ENCODE measurements at regions not wholly inside any gene's neighbourhood (a gene's known extent, or its start where the extent isn't known, plus 50 kb on each side); places are given as distances from the start of the nearest gene placed in this dataset.

DNA sequence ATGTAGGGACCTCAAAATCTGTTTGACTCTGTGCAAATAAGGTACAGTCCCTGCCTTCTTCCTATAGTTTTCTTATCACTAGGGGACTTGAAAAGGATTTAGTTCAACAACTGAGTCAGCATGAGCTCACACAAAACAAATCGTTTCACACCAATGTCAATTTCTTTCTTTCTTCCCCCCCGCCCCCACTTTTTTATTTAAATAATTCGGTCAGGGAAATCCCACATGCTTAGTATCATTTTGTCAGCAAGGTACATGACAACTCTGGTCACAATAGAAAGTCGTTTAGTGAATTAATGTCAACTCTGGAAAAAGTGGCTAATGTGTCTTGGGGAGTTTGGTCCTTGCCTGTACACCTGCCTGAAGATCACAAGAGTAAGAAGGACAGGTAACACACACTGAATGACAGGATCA lies 232.2 kb upstream of the PLEKHG7 start:
- H3K27me3 Mint-ChIP-seq (ENCODE audit: unreplicated experiment) = no peaks in the 10 kb centered on the region
- peaks cover 12% of the 10 kb centered on the region for H3K4me1 Mint-ChIP-seq (ENCODE audit: low read depth, unreplicated experiment)
- intact Hi-C loops (cut with micrococcal nuclease; ENCODE audit: unreplicated experiment) = no loop called here
- no peak overlapping the region for H3K27ac Mint-ChIP-seq (ENCODE audit: unreplicated experiment)
- no peak overlapping the region for H3K4me3 Mint-ChIP-seq (ENCODE audit: low read depth, unreplicated experiment)
- no TSS peak for BruUV-seq (replicated peaks)
- DNase-seq = no peak
- CTCF ChIA-PET = no interaction called here
- no peaks in the 10 kb centered on the region for H3K36me3 Mint-ChIP-seq (ENCODE audit: insufficient read depth, unreplicated experiment)
- H3K9me3 Mint-ChIP-seq (ENCODE audit: low read depth, unreplicated experiment) = no peaks in the 10 kb centered on the region
- TF ChIP-seq, protein P1, sequence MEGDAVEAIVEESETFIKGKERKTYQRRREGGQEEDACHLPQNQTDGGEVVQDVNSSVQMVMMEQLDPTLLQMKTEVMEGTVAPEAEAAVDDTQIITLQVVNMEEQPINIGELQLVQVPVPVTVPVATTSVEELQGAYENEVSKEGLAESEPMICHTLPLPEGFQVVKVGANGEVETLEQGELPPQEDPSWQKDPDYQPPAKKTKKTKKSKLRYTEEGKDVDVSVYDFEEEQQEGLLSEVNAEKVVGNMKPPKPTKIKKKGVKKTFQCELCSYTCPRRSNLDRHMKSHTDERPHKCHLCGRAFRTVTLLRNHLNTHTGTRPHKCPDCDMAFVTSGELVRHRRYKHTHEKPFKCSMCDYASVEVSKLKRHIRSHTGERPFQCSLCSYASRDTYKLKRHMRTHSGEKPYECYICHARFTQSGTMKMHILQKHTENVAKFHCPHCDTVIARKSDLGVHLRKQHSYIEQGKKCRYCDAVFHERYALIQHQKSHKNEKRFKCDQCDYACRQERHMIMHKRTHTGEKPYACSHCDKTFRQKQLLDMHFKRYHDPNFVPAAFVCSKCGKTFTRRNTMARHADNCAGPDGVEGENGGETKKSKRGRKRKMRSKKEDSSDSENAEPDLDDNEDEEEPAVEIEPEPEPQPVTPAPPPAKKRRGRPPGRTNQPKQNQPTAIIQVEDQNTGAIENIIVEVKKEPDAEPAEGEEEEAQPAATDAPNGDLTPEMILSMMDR (IDR thresholded peaks at IDR 0.05; ENCODE audit: unreplicated experiment) = no peak

DNA sequence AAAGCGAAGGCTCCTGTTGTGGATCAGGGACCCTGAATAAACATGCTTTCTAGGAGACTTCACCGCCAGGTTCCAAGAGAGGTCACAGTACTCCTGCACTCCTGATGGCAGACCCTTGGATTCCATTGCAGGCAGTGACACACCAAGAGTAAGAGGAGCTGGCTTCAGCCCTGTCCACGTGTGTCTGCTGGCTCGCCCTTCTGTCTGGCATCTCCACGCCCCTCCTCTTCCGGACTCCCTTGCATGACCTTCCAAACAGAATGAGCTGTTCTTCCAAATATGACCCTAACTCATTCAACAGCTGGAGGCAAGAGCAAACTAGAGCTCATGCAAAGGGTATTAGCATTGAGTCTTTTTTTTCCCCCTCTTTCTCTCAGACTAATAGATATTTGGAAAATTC lies 233.0 kb upstream of the PLEKHG7 start:
- Mint-ChIP-seq H3K27me3 (ENCODE audit: unreplicated experiment) (no peaks in the 10 kb centered on the region), H3K27ac (ENCODE audit: unreplicated experiment) (no peak overlapping the region), H3K9me3 (ENCODE audit: low read depth, unreplicated experiment) (no peaks in the 10 kb centered on the region), H3K36me3 (ENCODE audit: insufficient read depth, unreplicated experiment) (no peaks in the 10 kb centered on the region), H3K4me1 (ENCODE audit: low read depth, unreplicated experiment) (peaks cover 12% of the 10 kb centered on the region), H3K4me3 (ENCODE audit: low read depth, unreplicated experiment) (no peak overlapping the region)
- intact Hi-C loops (cut with micrococcal nuclease; ENCODE audit: unreplicated experiment) = no loop called here
- DNase-seq = no peak
- no TSS peak for BruUV-seq (replicated peaks)
- TF ChIP-seq, protein P1 (IDR thresholded peaks at IDR 0.05; ENCODE audit: unreplicated experiment) = no peak
- CTCF ChIA-PET = interaction anchor here (1.0 kb wide), 1 partner anchor 324 kb away, joined by 4 read pairs; the partner anchor contains the start of gene BTG1

DNA sequence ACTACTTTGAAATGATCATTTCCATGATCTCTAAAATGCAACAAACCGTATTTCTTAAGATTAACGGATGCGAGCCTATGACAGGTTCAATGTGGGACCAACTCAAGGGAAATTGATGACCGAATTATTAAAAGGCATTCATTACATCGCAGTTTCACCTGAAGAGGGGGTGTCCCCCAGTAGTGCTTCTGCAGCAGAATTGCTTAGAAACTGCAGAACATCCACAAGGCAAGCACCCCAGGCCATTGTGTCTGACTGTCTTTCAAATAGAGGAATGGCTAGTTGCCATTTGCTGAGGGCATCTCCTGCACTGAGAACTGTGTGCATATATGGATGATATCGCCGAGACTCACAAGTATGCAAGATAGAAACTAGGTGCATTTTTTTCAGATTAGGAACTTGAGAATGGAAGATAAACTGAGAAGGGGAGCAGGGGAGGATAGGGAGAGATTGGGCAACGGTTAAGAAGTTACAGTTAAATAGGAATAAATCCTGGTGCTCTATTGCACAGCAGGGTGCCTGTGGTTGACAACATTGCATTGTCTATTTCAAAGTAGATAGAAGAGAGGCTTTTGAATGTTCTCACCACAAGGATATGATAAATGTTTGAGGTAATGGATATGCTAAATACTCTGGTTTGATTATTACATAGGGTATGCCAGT lies 234.3 kb upstream of the PLEKHG7 start:
- no peak for DNase-seq
- CTCF ChIA-PET = no interaction called here
- no peaks in the 10 kb centered on the region for H3K27me3 Mint-ChIP-seq (ENCODE audit: unreplicated experiment)
- no peak overlapping the region for H3K27ac Mint-ChIP-seq (ENCODE audit: unreplicated experiment)
- no peaks in the 10 kb centered on the region for H3K36me3 Mint-ChIP-seq (ENCODE audit: insufficient read depth, unreplicated experiment)
- BruUV-seq (replicated peaks) = no TSS peak
- peaks cover 12% of the 10 kb centered on the region for H3K4me1 Mint-ChIP-seq (ENCODE audit: low read depth, unreplicated experiment)
- intact Hi-C loops (cut with micrococcal nuclease; ENCODE audit: unreplicated experiment) = no loop called here
- H3K9me3 Mint-ChIP-seq (ENCODE audit: low read depth, unreplicated experiment) = no peaks in the 10 kb centered on the region
- no peak overlapping the region for H3K4me3 Mint-ChIP-seq (ENCODE audit: low read depth, unreplicated experiment)
- TF ChIP-seq, protein P1 (IDR thresholded peaks at IDR 0.05; ENCODE audit: unreplicated experiment) = no peak

DNA sequence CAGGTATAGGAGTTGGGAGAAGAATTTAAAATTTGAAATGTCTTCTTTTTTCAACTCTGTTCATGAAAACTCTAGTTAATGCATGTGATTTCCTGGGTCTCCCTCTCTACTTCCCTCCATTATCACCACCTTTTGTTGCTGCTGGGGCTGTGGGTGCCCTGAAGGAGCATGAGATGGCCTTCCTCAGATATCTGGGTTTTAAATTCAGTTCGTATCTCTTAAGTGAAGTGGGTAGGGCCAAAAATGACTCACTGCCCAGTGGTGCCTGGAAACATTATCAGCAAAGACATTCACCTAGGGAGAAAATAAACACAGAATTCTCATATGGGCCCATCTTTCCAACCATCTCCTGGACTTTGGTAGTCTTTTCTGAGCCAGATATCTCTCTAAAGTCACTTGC lies 234.9 kb upstream of the PLEKHG7 start:
- intact Hi-C loops (cut with micrococcal nuclease; ENCODE audit: unreplicated experiment) = no loop called here
- CTCF ChIA-PET = no interaction called here
- peaks cover 12% of the 10 kb centered on the region for H3K4me1 Mint-ChIP-seq (ENCODE audit: low read depth, unreplicated experiment)
- TF ChIP-seq, protein P1 (IDR thresholded peaks at IDR 0.05; ENCODE audit: unreplicated experiment) = no peak
- no peak overlapping the region for H3K4me3 Mint-ChIP-seq (ENCODE audit: low read depth, unreplicated experiment)
- no peak for DNase-seq
- no peaks in the 10 kb centered on the region for H3K9me3 Mint-ChIP-seq (ENCODE audit: low read depth, unreplicated experiment)
- no TSS peak for BruUV-seq (replicated peaks)
- H3K27ac Mint-ChIP-seq (ENCODE audit: unreplicated experiment) = no peak overlapping the region
- H3K36me3 Mint-ChIP-seq (ENCODE audit: insufficient read depth, unreplicated experiment) = no peaks in the 10 kb centered on the region
- no peaks in the 10 kb centered on the region for H3K27me3 Mint-ChIP-seq (ENCODE audit: unreplicated experiment)

Data from Calu3 (cell line).